Spleen (tissue), 7 donors: ENCODE measurements at regions not wholly inside any gene's neighbourhood (a gene's known extent, or its start where the extent isn't known, plus 50 kb on each side); places are given as distances from the start of the nearest gene placed in this dataset.

ENCODE experiments used
- CTCF ChIP-seq, 11 experiments: fragments of 200-600 bp in 7 of 11; fragments of 450-650 bp in 4 of 11; sonication (generic) in 4 of 11; IDR thresholded peaks in 8 of 11; conservative IDR thresholded peaks in 3 of 11; 1 replicate in 7 of 11; 2 replicates in 4 of 11; pipeline versions ENCODE4 v1.4.0 to v1.8.0; 2016 to 2021; ENCODE audit warnings: antibody characterized with exemption in 11 of 11, inconsistent platforms in 4 of 11, mild to moderate bottlenecking in 1 of 11
- POLR2A ChIP-seq, 3 donors: fragments of 450-650 bp; IDR thresholded peaks; one replicate each; pipeline ENCODE4 v1.5.1; 2017; ENCODE audit warnings: antibody characterized with exemption in 3 of 3, mild to moderate bottlenecking in 1 of 3
- donor health status: DM: no; HTN: no; CAD: no; lungs with moderate emphysema.
- donor health status: DM: no; HTN: no; CAD: no.
- donor health status: DM: no; HTN: no; CAD: no.

- TF ChIP-seq CTCF (IDR thresholded peaks at IDR 0.05 in 8 of 11, conservative IDR thresholded peaks at IDR 0.05 in 3 of 11) (no peak), POLR2A (IDR thresholded peaks at IDR 0.05) (no peak)
These were observed 258.5 kb upstream of the FAT1 start for GRCh38 chr4:186982160-186982559.
